ENCODE measurements at regions not wholly inside any gene's neighbourhood (a gene's known extent, or its start where the extent isn't known, plus 50 kb on each side); places are given as distances from the start of the nearest gene placed in this dataset.

GRCh38 chr21:35926003-35926740 is 134.2 kb downstream of the SETD4 start:
- TF ChIP-seq CTCF (IDR thresholded peaks at IDR 0.05): no peak
- TF ChIP-seq POLR2A (IDR thresholded peaks at IDR 0.05): no peak

Data from tibial nerve (tissue), 3 donors.